GM23338 (cell line): ENCODE measurements at regions not wholly inside any gene's neighbourhood (a gene's known extent, or its start where the extent isn't known, plus 50 kb on each side); places are given as distances from the start of the nearest gene placed in this dataset.

Source experiments
- ATAC-seq: fragments of 200-7000 bp; cut with Tn5 transposase; 3 replicates; pipeline ENCODE4 v1.9.1; 2020
- DNase-seq: peaks from one replicate; pipeline ENCODE4 v3.0.0-alpha.2; 2015; ENCODE audit warnings: low spot score
- H2AFZ ChIP-seq: fragments of 200-600 bp; sonication (generic); 2 replicates; pipeline ENCODE4 v1.8.0; 2016; ENCODE audit warnings: antibody characterized with exemption, mild to moderate bottlenecking, moderate library complexity
- H3F3A ChIP-seq: fragments of 200-600 bp; sonication (generic); replicated peaks from 2 replicates; pipeline ENCODE4 v1.8.0; 2017; ENCODE audit warnings: antibody characterized with exemption, mixed run types, low read depth
- H3K27ac ChIP-seq: fragments of 200-600 bp; sonication (generic); 2 replicates; pipeline ENCODE4 v1.6.1; 2016; ENCODE audit warnings: low read depth
- H3K27me3 ChIP-seq: fragments of 200-600 bp; sonication (generic); 2 replicates; pipeline ENCODE4 v1.8.0; 2016; ENCODE audit warnings: mild to moderate bottlenecking, mixed run types, moderate library complexity; ENCODE audit not compliant: insufficient read depth
- H3K36me3 ChIP-seq: fragments of 200-600 bp; sonication (generic); 2 replicates; pipeline ENCODE4 v1.8.0; 2016; ENCODE audit warnings: mild to moderate bottlenecking; ENCODE audit not compliant: insufficient read depth
- H3K4me1 ChIP-seq: fragments of 200-600 bp; sonication (generic); 2 replicates; pipeline ENCODE4 v1.8.0; 2016; ENCODE audit warnings: mild to moderate bottlenecking, moderate library complexity; ENCODE audit not compliant: insufficient read depth
- H3K4me2 ChIP-seq: fragments of 200-600 bp; sonication (generic); 2 replicates; pipeline ENCODE4 v1.7.1; 2017; ENCODE audit warnings: mixed run types
- H3K4me3 ChIP-seq: fragments of 200-600 bp; sonication (generic); 2 replicates; pipeline ENCODE4 v1.6.1; 2016; ENCODE audit warnings: mixed run types
- H3K79me2 ChIP-seq: fragments of 200-600 bp; sonication (generic); replicated peaks from 2 replicates; pipeline ENCODE4 v1.8.0; 2017; ENCODE audit warnings: mild to moderate bottlenecking; ENCODE audit not compliant: insufficient read depth
- H3K9me2 ChIP-seq: fragments of 200-600 bp; sonication (generic); 2 replicates; pipeline ENCODE4 v1.8.0; 2017; ENCODE audit not compliant: insufficient read depth
- H4K20me1 ChIP-seq: fragments of 200-600 bp; sonication (generic); replicated peaks from 2 replicates; pipeline ENCODE4 v1.8.0; 2017; ENCODE audit warnings: mild to moderate bottlenecking; ENCODE audit not compliant: insufficient read depth
- H3K27ac Mint-ChIP-seq: 2 replicates; pipeline ENCODE4 v1.8.0; 2020; ENCODE audit warnings: inconsistent platforms, mild to moderate bottlenecking, moderate library complexity, mixed read lengths
- H3K27me3 Mint-ChIP-seq: 3 replicates; pipeline ENCODE4 v1.8.0; 2022; ENCODE audit warnings: low read depth, mild to moderate bottlenecking, moderate library complexity, mixed read lengths, inconsistent platforms; ENCODE audit not compliant: insufficient read depth, poor library complexity
- H3K36me3 Mint-ChIP-seq: 3 replicates; pipeline ENCODE4 v1.8.0; 2021; ENCODE audit warnings: low read depth, mild to moderate bottlenecking, inconsistent platforms, moderate library complexity, mixed read lengths
- H3K4me1 Mint-ChIP-seq: 3 replicates; pipeline ENCODE4 v1.8.0; 2020; ENCODE audit warnings: mild to moderate bottlenecking, inconsistent platforms, mixed read lengths
- H3K4me3 Mint-ChIP-seq: 3 replicates; pipeline ENCODE4 v1.8.0; 2021; ENCODE audit warnings: moderate library complexity, mild to moderate bottlenecking, inconsistent platforms, mixed read lengths
- H3K9me3 Mint-ChIP-seq: 3 replicates; pipeline ENCODE4 v1.8.0; 2020; ENCODE audit warnings: moderate library complexity, mild to moderate bottlenecking, inconsistent platforms, mixed read lengths
- ETS1 ChIP-seq: IDR thresholded peaks from 2 replicates; pipeline ENCODE4 v1.6.1; 2016; ENCODE audit warnings: antibody characterized with exemption
- EZH2 ChIP-seq: fragments of 200-600 bp; sonication (generic); IDR thresholded peaks from one replicate; pipeline ENCODE4 v1.8.0; 2017; ENCODE audit warnings: antibody characterized with exemption, mild to moderate bottlenecking, low read depth; ENCODE audit not compliant: unreplicated experiment
- JUNB ChIP-seq: IDR thresholded peaks from one replicate; pipeline ENCODE4 v1.6.1; 2016; ENCODE audit warnings: antibody characterized with exemption; ENCODE audit not compliant: unreplicated experiment
- POLR2AphosphoS5 ChIP-seq: IDR thresholded peaks from 2 replicates; pipeline ENCODE4 v1.6.1; 2016; ENCODE audit warnings: antibody characterized with exemption, low read depth
- STAT1 ChIP-seq: IDR thresholded peaks from one replicate; pipeline ENCODE4 v1.6.1; 2016; ENCODE audit warnings: antibody characterized with exemption; ENCODE audit not compliant: unreplicated experiment
- ZNF114 ChIP-seq: fragments of 250-450 bp; sonication (Bioruptor Pico); IDR thresholded peaks from 2 replicates; pipeline ENCODE4 v1.5.0; 2020; ENCODE audit warnings: mild to moderate bottlenecking, moderate library complexity
- ZNF331 ChIP-seq: fragments of 250-450 bp; sonication (Bioruptor Pico); IDR thresholded peaks from 2 replicates; pipeline ENCODE4 v1.5.0; 2020; ENCODE audit warnings: low read depth, mild to moderate bottlenecking, moderate library complexity
- TF ChIP-seq, protein P1 (sequence below): IDR thresholded peaks from one replicate; pipeline ENCODE4 v1.6.1; 2018; ENCODE audit warnings: antibody characterized with exemption; ENCODE audit not compliant: unreplicated experiment

DNA sequence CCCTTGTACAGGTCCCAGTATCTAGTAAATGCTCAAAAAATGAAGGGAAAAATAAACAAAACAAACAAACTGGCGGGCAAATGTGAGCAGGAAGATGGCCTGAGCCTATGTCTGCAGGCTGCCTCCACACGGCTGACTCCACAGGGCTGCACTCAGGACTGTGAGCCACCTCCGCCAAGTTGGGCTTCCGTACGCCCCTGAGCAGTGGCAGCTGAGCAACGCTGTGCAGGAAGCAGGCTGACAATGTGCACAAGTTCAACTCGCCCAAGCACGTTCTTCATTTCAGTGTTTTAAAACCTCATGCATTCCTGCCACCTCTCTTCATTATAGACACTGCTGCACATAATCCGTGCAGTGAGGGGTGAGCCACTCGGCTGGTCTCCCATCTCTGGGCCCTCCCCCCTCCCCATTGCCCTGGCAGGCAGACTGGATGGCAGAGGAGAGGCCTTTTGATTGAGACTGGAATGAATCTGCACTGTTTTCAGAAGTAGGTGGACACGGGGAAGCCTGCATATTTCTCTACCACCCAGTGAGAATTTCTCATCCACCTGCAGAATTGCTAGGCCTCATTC lies 915.3 kb downstream of the UQCRFS1 start (continued):
- TF ChIP-seq, protein P1, sequence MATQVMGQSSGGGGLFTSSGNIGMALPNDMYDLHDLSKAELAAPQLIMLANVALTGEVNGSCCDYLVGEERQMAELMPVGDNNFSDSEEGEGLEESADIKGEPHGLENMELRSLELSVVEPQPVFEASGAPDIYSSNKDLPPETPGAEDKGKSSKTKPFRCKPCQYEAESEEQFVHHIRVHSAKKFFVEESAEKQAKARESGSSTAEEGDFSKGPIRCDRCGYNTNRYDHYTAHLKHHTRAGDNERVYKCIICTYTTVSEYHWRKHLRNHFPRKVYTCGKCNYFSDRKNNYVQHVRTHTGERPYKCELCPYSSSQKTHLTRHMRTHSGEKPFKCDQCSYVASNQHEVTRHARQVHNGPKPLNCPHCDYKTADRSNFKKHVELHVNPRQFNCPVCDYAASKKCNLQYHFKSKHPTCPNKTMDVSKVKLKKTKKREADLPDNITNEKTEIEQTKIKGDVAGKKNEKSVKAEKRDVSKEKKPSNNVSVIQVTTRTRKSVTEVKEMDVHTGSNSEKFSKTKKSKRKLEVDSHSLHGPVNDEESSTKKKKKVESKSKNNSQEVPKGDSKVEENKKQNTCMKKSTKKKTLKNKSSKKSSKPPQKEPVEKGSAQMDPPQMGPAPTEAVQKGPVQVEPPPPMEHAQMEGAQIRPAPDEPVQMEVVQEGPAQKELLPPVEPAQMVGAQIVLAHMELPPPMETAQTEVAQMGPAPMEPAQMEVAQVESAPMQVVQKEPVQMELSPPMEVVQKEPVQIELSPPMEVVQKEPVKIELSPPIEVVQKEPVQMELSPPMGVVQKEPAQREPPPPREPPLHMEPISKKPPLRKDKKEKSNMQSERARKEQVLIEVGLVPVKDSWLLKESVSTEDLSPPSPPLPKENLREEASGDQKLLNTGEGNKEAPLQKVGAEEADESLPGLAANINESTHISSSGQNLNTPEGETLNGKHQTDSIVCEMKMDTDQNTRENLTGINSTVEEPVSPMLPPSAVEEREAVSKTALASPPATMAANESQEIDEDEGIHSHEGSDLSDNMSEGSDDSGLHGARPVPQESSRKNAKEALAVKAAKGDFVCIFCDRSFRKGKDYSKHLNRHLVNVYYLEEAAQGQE = no peak
- TF ChIP-seq ETS1 (no peak), STAT1 (no peak), POLR2AphosphoS5 (no peak), EZH2 (no peak), ZNF331 (CRISPR knock-in tag) (no peak), ZNF114 (CRISPR knock-in tag) (no peak)

- Mint-ChIP-seq H3K27me3 (peaks cover 5% of the 10 kb centered on the region), H3K4me3 (no peak overlapping the region), H3K9me3 (no peaks in the 10 kb centered on the region; the same call in 2 of the 3 replicates), H3K4me1 (peaks cover 30% of the 10 kb centered on the region), H3K36me3 (no peaks in the 10 kb centered on the region), H3K27ac (no peak overlapping the region)
- H3K4me2 ChIP-seq = no peak overlapping the region
- no peaks in the 10 kb centered on the region for H3K27me3 ChIP-seq
- no peak for TF ChIP-seq POLR2AphosphoS5
- no peak for TF ChIP-seq ZNF114 (CRISPR knock-in tag)
- TF ChIP-seq ZNF331 (CRISPR knock-in tag) = no peak
- no peak for TF ChIP-seq JUNB
- no peak for TF ChIP-seq ETS1
- no peaks in the 10 kb centered on the region; the same call in 1 of the 2 replicates for H3F3A ChIP-seq
- H4K20me1 ChIP-seq = no peaks in the 10 kb centered on the region
- peaks cover 23% of the 10 kb centered on the region for H3K4me1 ChIP-seq
- no peaks in the 10 kb centered on the region for H3K79me2 ChIP-seq
- no peak for ATAC-seq
- H3K4me3 ChIP-seq = no peak overlapping the region
- no peak overlapping the region for H2AFZ ChIP-seq
- H3K36me3 ChIP-seq = no peaks in the 10 kb centered on the region
- H3K9me2 ChIP-seq = no peaks in the 10 kb centered on the region; the same call in 1 of the 2 replicates
- no peak overlapping the region for H3K27ac ChIP-seq
- no peak for DNase-seq
Observed at GRCh38 chr19:28297036-28297435, 915.9 kb downstream of the UQCRFS1 start.
